CD14-positive monocyte (primary cell): ENCODE measurements at regions not wholly inside any gene's neighbourhood (a gene's known extent, or its start where the extent isn't known, plus 50 kb on each side); places are given as distances from the start of the nearest gene placed in this dataset.

Source experiments
- DNase-seq, 3 donors: peaks; one replicate each; pipeline ENCODE4 v3.0.0-alpha.2; 2011 to 2022
- H2AFZ ChIP-seq: 2 replicates; pipeline ENCODE4 v1.6.0; 2012; ENCODE audit warnings: mild to moderate bottlenecking, low read depth, low read length, inconsistent platforms; ENCODE audit not compliant: insufficient read depth, poor library complexity, severe bottlenecking
- H3K27ac ChIP-seq, 2 donors: 1 replicate in 1 of 2; 2 replicates in 1 of 2; pipeline ENCODE4 v1.5.1; 2012 to 2013; ENCODE audit warnings: low read length in 2 of 2, control low read depth in 1 of 2, inconsistent platforms in 1 of 2, low read depth in 1 of 2, mild to moderate bottlenecking in 1 of 2
- H3K27me3 ChIP-seq, 2 donors: one replicate each; pipeline versions ENCODE4 v1.6.0 to v1.6.1; 2011 to 2013; ENCODE audit warnings: low read length in 2 of 2; ENCODE audit not compliant: control insufficient read depth in 2 of 2, insufficient read depth in 2 of 2
- H3K36me3 ChIP-seq, 2 donors: replicated peaks in 1 of 2; 1 replicate in 1 of 2; 2 replicates in 1 of 2; pipeline versions ENCODE4 v1.5.1 to v1.6.1; 2012 to 2013; ENCODE audit warnings: low read length in 2 of 2, control low read depth in 1 of 2, inconsistent platforms in 1 of 2, mild to moderate bottlenecking in 1 of 2; ENCODE audit not compliant: insufficient read depth in 2 of 2, control insufficient read depth in 1 of 2
- H3K4me1 ChIP-seq, 2 donors: 1 replicate in 1 of 2; 2 replicates in 1 of 2; pipeline versions ENCODE4 v1.5.1 to v1.6.1; 2012 to 2013; ENCODE audit warnings: low read length in 2 of 2, control low read depth in 1 of 2, inconsistent platforms in 1 of 2, mild to moderate bottlenecking in 1 of 2, moderate library complexity in 1 of 2; ENCODE audit not compliant: insufficient read depth in 2 of 2, control insufficient read depth in 1 of 2
- H3K4me2 ChIP-seq: replicated peaks from 2 replicates; pipeline ENCODE3; 2012; ENCODE audit warnings: low read length, moderate library complexity, mild to moderate bottlenecking; ENCODE audit not compliant: poor library complexity, severe bottlenecking; ENCODE audit errors: extremely low read depth
- H3K4me3 ChIP-seq, 3 experiments: fragments of 200-600 bp in 1 of 3; sonication (generic) in 1 of 3; replicated peaks in 1 of 3; 1 replicate in 2 of 3; 2 replicates in 1 of 3; pipeline ENCODE4 v1.5.1; 2011 to 2013; ENCODE audit warnings: low read length in 3 of 3, mild to moderate bottlenecking in 3 of 3, control low read depth in 2 of 3, low read depth in 2 of 3, inconsistent platforms in 1 of 3, moderate library complexity in 1 of 3
- H3K79me2 ChIP-seq: 2 replicates; pipeline ENCODE4 v1.6.0; 2012; ENCODE audit warnings: mild to moderate bottlenecking, control low read depth, inconsistent platforms, low read length, moderate library complexity; ENCODE audit not compliant: insufficient read depth
- H3K9ac ChIP-seq: 2 replicates; pipeline ENCODE4 v1.6.0; 2017; ENCODE audit warnings: low read length, mild to moderate bottlenecking; ENCODE audit not compliant: insufficient read depth, poor library complexity, severe bottlenecking
- H3K9me3 ChIP-seq, 2 donors: replicated peaks in 1 of 2; 1 replicate in 1 of 2; 2 replicates in 1 of 2; pipeline versions ENCODE4 v1.5.1 to v1.6.1; 2012 to 2013; ENCODE audit warnings: low read length in 2 of 2, control low read depth in 1 of 2; ENCODE audit not compliant: control insufficient read depth in 1 of 2, insufficient read depth in 1 of 2
- H4K20me1 ChIP-seq: 2 replicates; pipeline ENCODE4 v1.6.0; 2012; ENCODE audit warnings: mild to moderate bottlenecking, low read length, control low read depth, moderate library complexity; ENCODE audit not compliant: insufficient read depth
- H3K27ac Mint-ChIP-seq, 7 donors: one replicate each; pipeline ENCODE4 v1.8.0; 2020; ENCODE audit warnings: mild to moderate bottlenecking in 7 of 7, mixed read lengths in 7 of 7, moderate library complexity in 6 of 7, inconsistent platforms in 2 of 7
- H3K27me3 Mint-ChIP-seq, 3 donors: one replicate each; pipeline ENCODE4 v1.8.0; 2021 to 2022; ENCODE audit warnings: low read depth in 3 of 3, mild to moderate bottlenecking in 3 of 3, mixed read lengths in 3 of 3, moderate library complexity in 3 of 3, inconsistent platforms in 1 of 3
- H3K36me3 Mint-ChIP-seq, 2 donors: one replicate each; pipeline ENCODE4 v1.8.0; 2020; ENCODE audit warnings: mixed read lengths in 2 of 2, inconsistent platforms in 1 of 2, mild to moderate bottlenecking in 1 of 2
- H3K4me1 Mint-ChIP-seq: one replicate; pipeline ENCODE4 v1.8.0; 2020; ENCODE audit warnings: mild to moderate bottlenecking, mixed read lengths
- H3K4me3 Mint-ChIP-seq, 2 donors: one replicate each; pipeline ENCODE4 v1.8.0; 2020; ENCODE audit warnings: mild to moderate bottlenecking in 2 of 2, mixed read lengths in 2 of 2, moderate library complexity in 1 of 2
- H3K9me3 Mint-ChIP-seq, 7 donors: one replicate each; pipeline ENCODE4 v1.8.0; 2020 to 2022; ENCODE audit warnings: mixed read lengths in 7 of 7, mild to moderate bottlenecking in 6 of 7, moderate library complexity in 6 of 7, inconsistent platforms in 2 of 7
- WGBS: methylation state at CpG from one replicate; pipeline ENCODE4 v1.1.5; 2013; ENCODE audit warnings: missing lambda C conversion rate; ENCODE audit not compliant: insufficient coverage; 5-methylcytosine and 5-hydroxymethylcytosine counted together
- intact Hi-C, 2 donors: fragments of 100-400 bp; cut with micrococcal nuclease; formaldehyde crosslinking; loops; one replicate each; pipeline versions ENCODE4 v1.15.0 to v1.15.1; 2023
- TF ChIP-seq, protein P1 (sequence below): fragments of 200-600 bp; IDR thresholded peaks from one replicate; pipeline ENCODE4 v1.8.0; 2022; ENCODE audit warnings: antibody characterized with exemption, mild to moderate bottlenecking

DNA sequence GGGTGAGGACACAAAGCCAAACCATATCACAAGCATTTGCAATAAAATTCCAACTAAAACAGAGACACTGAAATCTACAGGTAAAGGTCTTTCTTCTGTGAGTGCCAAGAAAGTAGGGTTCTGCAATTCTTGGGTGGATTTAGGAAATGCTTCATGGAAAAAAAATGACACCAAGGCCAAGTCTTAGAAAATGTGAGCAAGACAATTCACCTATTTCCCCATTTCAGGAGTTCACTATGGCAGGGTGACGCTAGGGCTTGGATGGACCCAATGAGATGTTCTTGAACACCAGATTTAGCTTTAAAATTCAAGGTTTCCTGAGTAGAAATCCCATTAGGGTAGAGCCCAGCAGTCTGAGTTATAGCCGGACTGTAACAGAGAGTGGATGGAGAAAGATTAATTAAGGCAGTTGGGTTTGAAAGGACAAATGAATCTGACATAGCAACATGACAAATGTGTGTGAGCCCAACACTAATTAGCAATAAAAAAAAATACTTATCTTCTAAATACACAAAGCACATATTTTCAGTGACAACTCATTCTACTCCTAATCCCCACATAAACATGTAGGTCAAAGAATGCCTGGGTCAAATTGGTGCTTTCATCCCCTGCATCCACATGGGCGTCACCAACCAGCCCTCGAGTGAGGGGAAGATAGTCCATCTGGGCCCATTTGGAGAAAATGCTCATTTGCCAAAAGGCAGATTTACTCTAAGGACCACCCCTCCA, 180.4 kb upstream of the JARID2 start:
- H3K27me3 ChIP-seq = no peaks in the 10 kb centered on the region
- H3K4me2 ChIP-seq = peak overlapping the region; percentile 41
- no peak overlapping the region for H2AFZ ChIP-seq
- peaks cover 3 to 8% (median 5%) of the 10 kb centered on the region in 7 donors for H3K9me3 Mint-ChIP-seq
- peak overlapping the region; percentile 92 to 97 for H3K27ac ChIP-seq
- intact Hi-C loops = loop anchor here (10.0 kb wide), 2 partner anchors 191 to 331 kb away; no protein-coding TSS in a partner anchor
- H3K27me3 Mint-ChIP-seq = peaks cover 0 to 11% (median 4%) of the 10 kb centered on the region in 3 donors
- H3K9me3 ChIP-seq = peaks cover 0 to 4% of the 10 kb centered on the region in 2 donors
- WGBS = 100% methylated on average over 2 of the region's 4 CpGs
- peaks cover 71 to 87% of the 10 kb centered on the region in 2 donors for H3K4me1 ChIP-seq
- no peak overlapping the region for H3K4me3 Mint-ChIP-seq
- H4K20me1 ChIP-seq = no peaks in the 10 kb centered on the region
- DNase-seq = peak in 2 of 3 donors; percentile 43 to 47
- peak overlapping the region in 1 of 3 experiments; percentile 18 for H3K4me3 ChIP-seq
- no peaks in the 10 kb centered on the region for H3K79me2 ChIP-seq
- TF ChIP-seq, protein P1, sequence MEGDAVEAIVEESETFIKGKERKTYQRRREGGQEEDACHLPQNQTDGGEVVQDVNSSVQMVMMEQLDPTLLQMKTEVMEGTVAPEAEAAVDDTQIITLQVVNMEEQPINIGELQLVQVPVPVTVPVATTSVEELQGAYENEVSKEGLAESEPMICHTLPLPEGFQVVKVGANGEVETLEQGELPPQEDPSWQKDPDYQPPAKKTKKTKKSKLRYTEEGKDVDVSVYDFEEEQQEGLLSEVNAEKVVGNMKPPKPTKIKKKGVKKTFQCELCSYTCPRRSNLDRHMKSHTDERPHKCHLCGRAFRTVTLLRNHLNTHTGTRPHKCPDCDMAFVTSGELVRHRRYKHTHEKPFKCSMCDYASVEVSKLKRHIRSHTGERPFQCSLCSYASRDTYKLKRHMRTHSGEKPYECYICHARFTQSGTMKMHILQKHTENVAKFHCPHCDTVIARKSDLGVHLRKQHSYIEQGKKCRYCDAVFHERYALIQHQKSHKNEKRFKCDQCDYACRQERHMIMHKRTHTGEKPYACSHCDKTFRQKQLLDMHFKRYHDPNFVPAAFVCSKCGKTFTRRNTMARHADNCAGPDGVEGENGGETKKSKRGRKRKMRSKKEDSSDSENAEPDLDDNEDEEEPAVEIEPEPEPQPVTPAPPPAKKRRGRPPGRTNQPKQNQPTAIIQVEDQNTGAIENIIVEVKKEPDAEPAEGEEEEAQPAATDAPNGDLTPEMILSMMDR = no peak
- no peaks in the 10 kb centered on the region for H3K36me3 ChIP-seq
- H3K36me3 Mint-ChIP-seq = peaks cover 6 to 16% of the 10 kb centered on the region in 2 donors
- H3K9ac ChIP-seq = no peak overlapping the region
- H3K4me1 Mint-ChIP-seq = peaks cover 67% of the 10 kb centered on the region
- H3K27ac Mint-ChIP-seq = peak overlapping the region; percentile 57 to 100 (median 99)

DNA sequence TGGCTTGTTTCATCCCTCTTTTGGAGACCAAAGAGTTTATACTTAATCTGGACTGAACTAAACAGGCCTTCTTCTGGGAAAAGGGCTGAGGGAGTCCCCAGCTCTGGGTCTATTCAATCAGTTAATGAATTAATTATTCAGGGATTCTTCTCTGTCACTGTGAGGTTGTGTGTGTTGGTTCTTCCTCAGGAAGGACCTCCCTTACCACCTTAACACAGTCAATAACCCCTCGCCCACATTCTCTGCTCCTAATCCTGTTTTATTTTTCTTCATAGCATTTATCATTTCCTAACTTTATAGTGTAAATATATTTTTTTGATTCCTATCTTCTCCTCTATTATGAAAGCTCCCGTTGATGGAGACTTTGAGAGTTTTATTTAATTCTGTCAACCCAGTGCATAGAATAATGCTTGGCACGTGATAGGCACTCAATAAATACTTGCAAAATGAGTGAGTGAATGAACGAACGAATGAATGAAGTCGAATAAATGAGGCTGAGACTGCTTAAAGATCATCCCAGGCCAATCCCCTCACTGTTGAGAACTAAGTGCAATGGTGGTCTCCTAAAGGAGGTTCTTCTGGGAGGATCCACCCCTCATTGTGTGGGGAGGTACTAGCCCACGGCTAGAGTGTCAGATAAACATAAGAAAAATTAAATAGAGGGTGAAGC, 179.6 kb upstream of the JARID2 start:
- H3K9me3 Mint-ChIP-seq = peaks cover 4 to 9% (median 7%) of the 10 kb centered on the region in 7 donors
- Histone ChIP-seq H3K4me2 (peak overlapping the region; percentile 41), H3K4me3 (peak overlapping the region in 1 of 3 experiments; percentile 18), H3K79me2 (no peaks in the 10 kb centered on the region), H2AFZ (no peak overlapping the region), H3K9me3 (peaks cover 0 to 4% of the 10 kb centered on the region in 2 donors), H3K27me3 (no peaks in the 10 kb centered on the region), H3K27ac (peak overlapping the region; percentile 92 to 97), H3K4me1 (peaks cover 66 to 80% of the 10 kb centered on the region in 2 donors), H3K9ac (peak overlapping the region; percentile 56), H3K36me3 (no peaks in the 10 kb centered on the region), H4K20me1 (no peaks in the 10 kb centered on the region)
- no CpG with 5 or more reads among the region's 7 CpGs for WGBS
- H3K36me3 Mint-ChIP-seq = peaks cover 6 to 18% of the 10 kb centered on the region in 2 donors
- intact Hi-C loops = loop anchor here (10.0 kb wide), 2 partner anchors 191 to 331 kb away; no protein-coding TSS in a partner anchor
- DNase-seq = no peak
- TF ChIP-seq, protein P1 = no peak
- peaks cover 0 to 7% (median 5%) of the 10 kb centered on the region in 3 donors for H3K27me3 Mint-ChIP-seq
- H3K4me3 Mint-ChIP-seq = peak overlapping the region; percentile 16 to 68
- H3K27ac Mint-ChIP-seq = peak overlapping the region; percentile 98 to 100 (median 99)
- H3K4me1 Mint-ChIP-seq = peaks cover 63% of the 10 kb centered on the region
